Amniotic epithelial cell (primary cell): ENCODE measurements at regions not wholly inside any gene's neighbourhood (a gene's known extent, or its start where the extent isn't known, plus 50 kb on each side); places are given as distances from the start of the nearest gene placed in this dataset.

ENCODE experiments used
- DNase-seq: peaks from one replicate; pipeline ENCODE4 v3.0.0-alpha.2; 2010; ENCODE audit warnings: low read depth

DNA sequence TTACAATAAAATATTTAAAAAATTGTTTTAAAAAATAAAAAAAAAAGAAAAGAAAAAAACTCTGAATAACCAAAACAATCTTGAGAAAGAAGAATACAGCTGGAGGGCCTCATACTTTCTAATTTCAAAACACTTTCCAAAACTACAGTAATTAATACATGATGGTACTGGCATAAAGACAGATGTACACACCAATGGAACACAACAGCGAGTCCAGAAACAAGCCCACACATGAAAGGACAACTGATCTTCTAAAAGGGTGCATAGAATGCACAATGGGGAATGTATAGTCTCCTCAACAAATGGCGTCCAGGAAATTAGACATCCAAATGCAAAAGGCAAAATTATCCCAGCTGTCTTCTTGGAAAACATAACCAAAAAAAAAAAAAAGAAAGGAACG, 99.6 kb downstream of the LURAP1L start:
- DNase-seq: no peak

DNA sequence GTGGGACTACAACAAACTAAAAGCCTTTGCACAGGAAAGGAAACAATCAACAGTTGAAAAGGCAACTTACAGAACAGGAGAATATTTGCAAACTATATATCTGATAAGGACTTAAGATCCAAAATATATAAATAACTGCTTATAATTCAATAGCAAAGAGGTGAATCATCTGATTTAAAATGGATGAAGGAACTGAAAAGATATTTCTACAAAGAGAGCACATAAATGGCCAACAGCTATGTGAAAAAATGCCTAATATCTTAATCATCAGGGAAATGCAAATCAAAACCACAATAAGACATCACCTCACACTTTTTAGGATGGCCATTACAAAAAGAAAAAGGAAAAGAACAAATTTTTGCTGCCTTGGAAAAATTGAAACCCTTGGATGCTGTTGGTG, 100.4 kb downstream of the LURAP1L start:
- no peak for DNase-seq

DNA sequence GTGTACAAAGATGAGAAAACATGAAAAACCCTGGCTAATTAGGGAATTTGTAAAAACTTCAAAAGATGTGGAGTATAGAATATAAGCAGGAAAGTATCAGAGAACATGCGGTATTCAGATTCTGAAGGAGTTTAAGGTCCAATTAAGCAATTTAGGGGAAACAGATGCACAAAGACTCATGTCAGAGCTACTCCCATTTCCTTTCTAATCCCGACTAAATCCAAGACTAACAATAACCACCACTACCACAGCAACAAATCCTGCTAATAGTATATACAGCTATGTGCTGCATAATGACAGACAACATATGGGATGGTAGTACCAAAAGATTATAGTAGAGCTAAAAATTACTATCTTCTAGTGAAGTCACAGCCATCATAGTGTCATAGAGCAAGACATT, 102.1 kb downstream of the LURAP1L start:
- no peak for DNase-seq

DNA sequence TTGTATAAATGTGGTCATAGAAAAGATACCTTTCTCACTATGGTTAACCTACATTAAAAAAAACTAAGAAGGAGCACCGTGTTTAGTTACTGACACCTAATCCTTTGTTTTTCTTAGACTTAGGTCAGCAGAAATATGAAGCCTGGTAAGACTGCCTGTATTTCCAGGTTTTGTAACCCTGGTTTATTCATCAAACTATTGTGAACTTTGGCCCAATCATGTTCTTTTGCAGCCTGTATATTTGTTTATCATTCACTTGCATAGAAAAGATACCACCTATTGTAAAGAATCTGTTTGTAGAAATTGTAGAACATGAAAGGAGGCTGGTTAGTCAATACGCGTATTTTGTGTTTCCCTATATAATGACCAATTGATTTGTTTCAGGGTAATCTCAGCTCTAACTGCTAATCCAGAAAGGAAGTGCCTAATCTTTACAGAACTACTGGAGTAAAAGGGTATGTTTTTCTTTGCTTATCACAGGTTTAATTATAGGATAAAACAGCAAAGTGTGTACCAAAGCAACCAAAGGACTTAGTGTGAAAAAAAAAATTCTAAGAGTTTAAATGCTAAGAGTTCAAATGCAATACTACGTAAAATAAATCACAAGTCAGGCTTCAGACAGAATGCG, 103.6 kb downstream of the LURAP1L start:
- DNase-seq: peak; percentile 21

DNA sequence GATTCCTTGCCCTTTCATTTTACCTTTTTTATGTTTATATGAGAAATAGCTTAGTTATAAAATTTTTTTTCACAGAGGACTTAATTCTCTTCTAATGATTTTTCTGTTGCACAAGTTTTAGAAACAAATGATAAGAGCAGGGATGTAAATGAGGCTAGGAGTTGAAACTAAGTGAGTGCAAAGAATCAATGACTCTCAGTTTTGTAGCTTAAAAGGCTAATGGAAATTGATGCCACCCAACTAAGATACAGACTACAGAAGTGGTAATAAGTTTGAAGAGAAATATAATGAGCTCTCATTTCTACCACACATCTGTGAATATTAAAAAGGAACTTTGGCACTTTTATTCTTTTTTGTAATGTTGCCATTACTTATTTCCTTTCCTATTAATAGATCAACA, 105.1 kb downstream of the LURAP1L start:
- no peak for DNase-seq

DNA sequence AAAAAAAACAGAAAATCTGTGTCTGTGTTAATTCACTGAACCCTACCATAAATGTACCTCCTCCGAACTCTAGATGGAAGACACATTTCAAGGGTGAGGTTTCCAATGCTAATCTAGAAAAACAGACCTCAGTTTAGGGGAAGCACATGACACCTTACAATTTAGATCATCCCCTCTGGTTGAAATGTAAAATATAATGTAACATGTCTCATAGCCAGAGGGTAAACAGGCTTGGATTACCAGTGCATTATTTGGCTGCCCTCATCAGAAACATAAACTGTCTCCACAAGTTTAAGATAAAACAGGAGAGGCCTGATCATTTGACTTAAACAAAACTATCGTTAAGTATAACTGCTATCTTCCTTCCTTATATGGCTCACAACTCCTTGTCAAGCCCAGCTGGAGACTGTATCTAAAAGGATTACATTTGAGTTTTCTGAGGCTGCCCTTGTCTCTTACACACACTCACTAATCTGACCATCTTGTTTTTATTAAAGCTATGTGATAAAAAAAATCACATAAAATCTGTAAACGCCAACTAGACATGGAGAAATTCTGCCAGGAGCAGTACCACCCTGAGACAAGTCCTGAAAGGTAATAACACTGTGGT, 105.7 kb downstream of the LURAP1L start:
- DNase-seq: peak; percentile 54

DNA sequence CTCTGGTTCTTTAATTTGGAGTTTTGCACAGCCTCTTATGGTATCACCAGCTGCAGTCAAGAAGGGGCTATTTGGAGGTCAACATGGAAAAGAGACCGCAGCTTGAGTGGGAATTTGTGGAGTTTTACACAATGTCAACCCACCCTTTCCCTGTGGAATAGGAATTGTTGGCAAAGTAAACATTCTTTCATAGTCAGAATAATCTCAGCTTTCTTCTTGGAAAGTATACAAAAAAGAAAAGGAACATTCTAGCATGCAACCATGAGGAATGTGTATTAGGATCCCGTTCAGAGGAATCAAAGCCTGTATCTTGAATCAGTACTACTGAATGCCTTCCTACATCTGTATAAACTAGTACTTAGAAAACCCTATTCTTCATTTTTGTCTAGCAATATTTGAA, 107.6 kb downstream of the LURAP1L start:
- peak; percentile 15 for DNase-seq

DNA sequence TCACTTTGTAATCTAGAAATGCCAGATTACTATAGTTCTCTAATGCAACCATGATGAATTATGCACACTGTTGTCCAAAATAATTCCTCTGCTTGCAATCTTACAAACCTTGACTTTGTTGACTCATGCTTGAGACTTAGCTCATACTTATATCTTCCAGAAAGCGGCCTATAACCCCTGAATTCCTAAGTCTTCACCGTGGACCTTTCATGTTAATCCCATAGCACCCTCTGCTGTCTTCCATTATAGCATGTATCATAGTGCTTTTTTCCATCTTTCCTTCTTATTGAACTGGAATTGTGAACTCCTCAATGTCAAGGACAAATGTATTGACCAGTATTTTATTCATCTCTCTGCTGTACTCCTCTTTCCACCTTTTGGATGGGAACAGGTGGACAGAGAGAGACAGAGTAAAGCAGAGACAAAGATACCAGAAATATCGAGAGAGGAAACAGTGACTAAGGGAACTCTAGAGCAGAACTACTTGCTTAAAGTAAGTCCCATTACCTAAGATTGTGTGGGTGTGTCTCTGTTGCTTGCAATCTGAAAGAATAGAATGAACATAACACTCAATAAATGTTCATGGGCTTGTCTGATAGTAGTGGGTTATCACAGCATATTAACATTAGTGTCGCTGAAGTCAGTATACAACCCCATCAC, 110.0 kb downstream of the LURAP1L start:
- DNase-seq: peak; percentile 94

DNA sequence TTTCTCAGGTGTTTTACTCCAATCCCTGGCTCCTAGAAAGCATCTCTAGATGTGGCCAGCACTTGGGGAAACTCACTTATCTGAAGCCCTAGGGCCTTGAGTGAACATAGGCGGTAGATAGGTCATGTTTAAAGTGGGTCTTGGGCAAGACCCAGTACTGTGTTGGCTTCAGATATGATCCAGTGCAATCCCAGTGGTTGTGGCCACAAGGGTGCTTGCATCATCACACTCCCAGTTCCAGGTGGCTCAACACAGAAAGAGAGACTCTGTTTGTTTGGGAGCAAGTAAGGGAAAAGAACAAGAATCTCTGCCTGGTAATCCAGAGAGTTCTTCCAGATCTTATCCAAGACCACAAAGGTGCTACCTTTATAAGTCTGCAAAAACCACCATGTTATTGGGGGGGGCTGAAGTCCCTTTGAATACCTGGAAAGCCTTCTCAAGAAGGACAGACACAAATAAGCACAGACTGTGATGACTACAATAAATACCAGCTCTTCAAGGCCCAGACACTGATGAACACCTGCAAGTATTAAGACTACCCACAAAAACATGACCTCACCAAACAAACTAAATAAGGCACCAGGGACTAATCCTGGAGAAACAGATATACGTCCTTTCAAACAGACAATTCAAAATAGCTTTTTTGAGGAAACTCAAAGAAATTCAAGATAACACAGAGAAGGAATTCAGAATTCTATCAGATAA, 114.7 kb downstream of the LURAP1L start:
- DNase-seq: peak; percentile 78

DNA sequence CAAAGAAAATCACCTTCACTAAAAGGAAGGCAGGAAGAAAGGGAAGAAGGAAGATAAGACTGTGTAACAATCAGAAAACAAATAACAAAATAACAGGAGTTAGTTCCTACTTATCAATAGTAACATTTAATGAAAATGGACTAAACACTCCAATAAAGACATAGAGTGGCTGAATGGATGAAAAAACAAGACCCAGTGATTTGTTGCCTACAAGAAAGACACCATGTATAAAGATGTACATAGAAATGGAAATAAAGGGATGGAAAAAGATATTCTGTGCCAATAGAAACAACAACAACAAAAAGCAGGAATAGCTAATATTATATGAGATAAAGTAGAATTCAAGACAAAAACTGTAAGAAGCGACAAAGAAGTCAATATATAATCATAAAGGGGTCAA, 116.8 kb downstream of the LURAP1L start:
- no peak for DNase-seq

DNA sequence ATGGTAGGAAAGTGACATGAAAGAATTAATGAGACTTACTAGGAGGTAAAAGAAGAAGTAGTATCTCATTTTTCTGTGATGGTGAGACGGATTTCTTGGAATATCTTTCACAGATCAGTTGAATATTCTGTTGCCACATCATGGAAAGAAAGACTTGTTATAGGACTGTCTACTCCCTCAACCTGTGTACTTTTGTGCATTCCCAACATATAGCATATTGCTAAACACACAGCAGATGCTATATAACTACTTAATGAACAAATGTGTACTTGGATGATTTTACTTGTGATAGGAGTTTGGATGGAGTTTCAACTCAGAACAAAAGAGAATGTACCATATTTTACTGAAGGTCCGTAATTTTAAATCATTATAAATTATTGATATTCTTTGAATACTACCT, 128.5 kb downstream of the LURAP1L start:
- no peak for DNase-seq

DNA sequence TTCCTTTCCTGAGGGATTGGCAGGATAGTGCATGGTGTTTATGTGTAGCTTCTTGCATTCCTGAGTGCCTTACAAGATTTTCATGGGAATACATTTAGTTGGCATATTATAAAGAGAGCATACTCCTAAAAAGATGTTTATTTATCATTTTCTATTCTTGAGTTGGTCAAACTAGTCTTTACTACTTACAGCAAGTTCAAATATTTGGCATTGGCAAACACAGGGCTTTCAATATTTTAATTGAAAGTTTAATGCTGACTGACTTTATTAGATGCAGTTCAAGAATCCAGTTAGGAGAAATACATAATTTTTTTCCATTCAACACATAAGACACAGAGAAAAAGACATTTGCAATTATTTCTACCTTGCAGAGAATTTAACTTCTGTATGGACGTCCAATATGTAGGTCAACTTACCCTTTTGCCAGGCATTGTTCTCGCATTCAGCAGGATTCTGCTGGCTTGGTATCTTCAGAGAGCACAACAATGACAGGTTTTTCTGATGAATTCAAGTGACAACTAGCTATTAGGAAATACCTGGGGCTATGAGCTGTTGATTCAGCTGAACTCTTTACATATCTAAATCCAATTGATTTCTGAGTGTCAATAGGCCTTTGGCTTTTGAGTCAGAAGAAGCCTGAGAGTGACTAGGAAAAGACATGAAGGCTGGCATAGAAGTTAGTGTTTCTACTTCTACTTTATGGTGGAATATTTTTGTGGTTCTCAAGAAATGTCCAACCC, 129.6 kb downstream of the LURAP1L start:
- no peak for DNase-seq

DNA sequence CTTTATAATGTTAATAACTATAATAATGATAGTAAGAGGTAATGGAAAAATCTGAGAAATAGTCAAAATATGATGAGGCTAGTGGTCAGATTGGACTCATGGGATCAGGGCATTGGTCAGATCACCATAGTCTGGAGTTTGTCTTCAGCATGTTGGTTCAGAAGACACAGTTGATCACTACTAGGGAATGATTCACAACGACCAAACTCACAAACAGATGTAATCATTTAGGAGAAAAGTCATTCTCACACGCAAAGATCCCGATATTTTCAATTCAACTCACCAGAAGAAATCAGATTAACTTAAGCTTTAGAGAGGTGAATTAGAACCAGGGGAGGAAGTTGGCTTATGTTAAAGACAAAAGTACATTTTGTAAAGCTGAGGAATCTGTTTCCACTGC, 131.8 kb downstream of the LURAP1L start:
- DNase-seq: no peak

DNA sequence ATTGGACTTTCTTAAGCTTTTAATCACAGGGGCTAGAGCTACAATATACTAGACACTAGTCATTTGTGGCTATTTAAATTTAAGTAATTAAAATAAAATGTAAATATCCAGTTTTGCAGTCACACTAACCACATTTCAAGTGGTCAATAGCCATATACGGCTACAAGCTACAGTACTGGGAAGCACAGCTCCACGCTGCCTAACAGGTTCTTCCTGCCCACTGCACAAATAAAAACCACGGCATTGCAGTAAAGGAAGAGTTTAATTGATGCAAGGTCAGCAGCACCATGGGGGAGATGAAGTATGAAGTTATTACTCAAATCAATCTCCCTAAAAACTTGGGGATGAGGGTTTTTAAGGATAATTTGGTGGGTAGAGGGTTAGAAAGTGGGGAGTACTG, 134.1 kb downstream of the LURAP1L start:
- no peak for DNase-seq

DNA sequence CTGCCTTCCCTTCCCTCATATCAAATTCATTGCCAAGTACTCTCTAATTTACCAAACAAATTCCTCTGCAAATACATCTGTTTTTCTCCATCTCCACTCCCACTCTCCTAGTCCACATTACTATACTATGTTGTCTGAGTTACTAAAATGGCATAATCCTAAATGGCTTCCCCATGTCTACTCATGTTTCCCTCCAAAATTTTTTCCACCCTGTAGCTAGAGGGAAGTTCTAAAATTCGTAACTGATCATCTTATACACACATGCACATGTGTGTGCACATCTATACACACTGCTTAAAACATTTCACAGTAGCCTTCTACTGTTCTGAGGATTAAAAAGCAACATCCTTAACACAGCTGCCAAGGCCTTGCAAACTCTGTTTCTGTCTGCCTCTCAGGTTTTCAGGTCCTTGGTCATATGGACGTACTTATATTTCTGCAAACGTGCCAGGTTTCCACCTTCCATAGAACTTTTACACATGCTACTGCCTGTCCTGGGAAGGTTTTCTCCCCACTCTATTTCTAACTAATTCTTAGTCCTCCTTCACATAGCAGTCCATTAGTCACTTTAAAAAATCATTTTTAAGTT, 140.6 kb downstream of the LURAP1L start:
- no peak for DNase-seq

DNA sequence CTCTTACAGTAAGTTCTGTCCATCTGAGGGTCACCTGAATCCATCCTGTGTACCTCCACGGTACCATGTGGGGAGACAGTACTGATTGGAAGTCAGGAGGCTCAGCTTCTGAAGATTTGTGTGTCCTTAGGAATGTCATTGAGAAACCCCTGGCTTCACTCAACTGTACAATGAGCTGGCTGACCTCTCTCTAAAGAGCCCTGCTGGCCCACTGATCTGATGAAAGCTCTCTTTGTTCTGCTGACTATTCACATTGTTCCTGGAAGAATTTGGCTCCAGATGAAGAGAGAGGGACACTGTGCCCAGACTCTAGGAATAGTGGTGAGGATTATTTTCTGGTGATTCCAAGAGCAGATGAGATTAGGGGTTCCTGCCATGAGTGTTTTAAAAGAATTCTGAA, 141.2 kb downstream of the LURAP1L start:
- peak; percentile 64 for DNase-seq

DNA sequence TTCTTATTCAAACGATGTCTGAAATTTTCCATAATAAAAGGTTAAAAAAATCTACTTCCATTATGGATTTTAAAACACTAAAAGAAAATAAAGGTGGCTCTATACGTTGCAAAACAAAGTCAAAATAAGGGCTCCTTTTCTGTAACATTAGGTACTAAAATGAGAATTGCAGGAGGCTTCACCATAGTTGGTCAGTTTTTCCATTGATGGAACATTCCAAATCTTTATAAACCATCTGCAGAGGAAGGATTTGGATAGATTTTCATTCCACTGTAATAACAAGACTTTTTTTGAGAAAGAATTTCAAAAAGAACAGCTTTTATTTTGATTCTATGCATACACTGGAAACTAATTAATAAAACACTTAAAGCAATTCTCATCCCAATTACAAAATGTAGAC, 145.6 kb downstream of the LURAP1L start:
- DNase-seq: no peak

DNA sequence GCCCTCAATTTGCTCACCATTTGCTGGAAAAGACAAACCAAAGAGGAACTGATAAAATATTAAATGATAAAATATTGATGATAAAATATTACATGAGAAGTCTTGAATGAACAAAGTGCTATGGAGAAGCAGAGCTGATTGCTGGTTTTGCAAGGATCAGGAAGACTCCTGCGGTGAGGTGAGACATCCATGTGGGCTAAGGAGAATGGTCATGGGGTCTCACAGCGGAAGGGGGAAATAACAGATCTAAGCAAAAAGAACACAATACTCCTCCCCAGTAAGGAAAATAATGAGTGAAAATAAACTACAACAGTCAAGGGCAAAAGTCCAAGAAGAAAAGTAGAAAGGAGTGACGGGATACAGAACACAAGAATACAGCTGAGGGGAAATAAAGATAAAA, 146.8 kb downstream of the LURAP1L start:
- DNase-seq: no peak

DNA sequence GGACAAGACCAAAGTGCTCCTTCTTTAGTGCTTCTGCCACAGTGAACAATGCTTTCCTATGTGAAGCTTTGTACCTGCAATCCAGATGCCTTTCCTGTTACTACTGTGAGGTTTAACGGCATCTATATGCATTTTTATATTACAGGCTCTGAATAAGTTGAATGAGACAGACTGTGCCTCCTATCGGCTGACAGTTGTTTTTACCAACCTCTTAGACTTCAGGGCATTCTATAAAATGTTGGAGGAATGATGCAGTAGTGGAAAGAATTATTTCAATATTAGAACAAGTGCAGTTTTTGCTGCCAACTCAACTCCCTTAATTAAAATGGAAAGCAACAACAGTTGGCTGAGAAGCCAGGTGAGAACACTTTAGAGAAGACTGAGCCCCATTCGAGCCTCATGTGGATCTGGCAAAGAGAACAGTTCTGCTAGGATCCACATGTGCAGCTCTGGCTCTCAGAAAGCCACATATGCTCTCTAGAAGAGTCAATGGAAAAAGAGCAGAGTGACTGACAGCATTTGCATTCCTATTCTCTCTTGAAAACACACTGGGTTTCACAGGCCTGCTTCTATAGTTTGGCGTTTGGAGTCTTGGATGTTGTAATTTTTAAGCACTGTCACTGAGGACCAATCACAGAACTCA, 147.5 kb downstream of the LURAP1L start:
- peak; percentile 20 for DNase-seq

DNA sequence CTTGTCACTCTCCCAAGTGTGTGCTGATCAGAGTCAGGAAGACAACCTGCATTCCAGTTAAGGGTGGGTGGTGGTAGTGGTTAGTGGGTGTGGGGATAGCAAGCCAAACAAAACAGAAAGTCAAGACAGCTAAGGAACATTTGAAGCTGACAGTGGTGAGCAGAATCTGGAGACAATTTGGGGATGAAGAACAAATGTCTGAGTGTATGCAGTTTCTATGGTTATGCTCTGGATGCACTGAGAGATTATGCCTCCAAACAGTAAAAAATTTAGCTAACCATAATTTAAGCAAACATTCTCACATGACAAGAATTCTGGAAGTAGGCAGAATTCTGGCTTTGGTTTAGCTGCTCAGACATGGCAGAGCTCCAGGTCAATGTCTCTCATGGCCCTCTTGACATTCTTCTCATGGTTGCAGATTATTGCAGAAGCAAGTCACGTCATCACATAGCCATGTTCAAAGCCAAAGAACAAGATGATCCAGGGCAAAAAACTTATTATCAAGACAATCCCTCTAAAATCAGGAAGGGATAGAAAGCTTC, 148.7 kb downstream of the LURAP1L start:
- peak; percentile 99 for DNase-seq

DNA sequence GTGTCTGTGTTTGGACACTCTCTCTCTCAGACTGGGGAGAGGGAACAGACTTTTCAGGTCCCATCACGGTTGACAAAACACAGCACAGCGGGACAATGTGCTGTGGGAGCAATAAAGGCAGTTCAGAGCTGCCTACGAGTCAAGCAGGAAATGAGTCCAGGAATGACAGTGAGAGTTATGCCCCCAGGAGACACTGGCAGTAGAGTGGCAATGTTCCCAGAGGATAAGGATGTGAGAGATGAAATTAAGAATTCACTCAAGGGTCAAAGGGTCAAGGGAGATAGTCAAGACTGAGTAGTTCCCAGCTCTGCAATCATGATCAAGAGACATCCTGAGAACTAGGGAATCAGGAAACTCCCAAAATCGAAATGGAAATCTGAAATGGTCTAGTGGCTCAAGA, 156.1 kb downstream of the LURAP1L start:
- DNase-seq: peak; percentile 11
